ENCODE measurements at regions not wholly inside any gene's neighbourhood (a gene's known extent, or its start where the extent isn't known, plus 50 kb on each side); places are given as distances from the start of the nearest gene placed in this dataset.

- Histone ChIP-seq H3K9me3 (ENCODE audit: control insufficient read depth, low read length) (no peaks in the 10 kb centered on the region), H3K4me3 (ENCODE audit: insufficient read depth, low read depth, low read length, poor library complexity, severe bottlenecking) (no peak overlapping the region), H3K27me3 (replicated peaks; ENCODE audit: control insufficient read depth, insufficient read depth, low read length, poor library complexity, severe bottlenecking) (no peaks in the 10 kb centered on the region), H3K4me1 (ENCODE audit: control insufficient read depth, insufficient read depth, low read length, poor library complexity, severe bottlenecking) (no peaks in the 10 kb centered on the region), H3K36me3 (ENCODE audit: control insufficient read depth, insufficient read depth, low read length) (no peaks in the 10 kb centered on the region), H3K27ac (ENCODE audit: insufficient read depth, low read length, poor library complexity, severe bottlenecking) (no peak overlapping the region)
- DNase-seq: no peak
These were observed 136.6 kb upstream of the CD180 start for GRCh38 chr5:67333171-67333570.

GRCh38 chr5:67331296-67331925 is 134.8 kb upstream of the CD180 start:
- no peak overlapping the region for H3K27ac ChIP-seq (ENCODE audit: insufficient read depth, low read length, poor library complexity, severe bottlenecking)
- H3K27me3 ChIP-seq (replicated peaks; ENCODE audit: control insufficient read depth, insufficient read depth, low read length, poor library complexity, severe bottlenecking): no peaks in the 10 kb centered on the region
- H3K9me3 ChIP-seq (ENCODE audit: control insufficient read depth, low read length): no peaks in the 10 kb centered on the region
- no peak for DNase-seq
- H3K4me3 ChIP-seq (ENCODE audit: insufficient read depth, low read depth, low read length, poor library complexity, severe bottlenecking): no peak overlapping the region
- no peaks in the 10 kb centered on the region for H3K36me3 ChIP-seq (ENCODE audit: control insufficient read depth, insufficient read depth, low read length)
- H3K4me1 ChIP-seq (ENCODE audit: control insufficient read depth, insufficient read depth, low read length, poor library complexity, severe bottlenecking): no peaks in the 10 kb centered on the region

- H3K27me3 ChIP-seq (replicated peaks; ENCODE audit: control insufficient read depth, insufficient read depth, low read length, poor library complexity, severe bottlenecking): no peaks in the 10 kb centered on the region
- H3K4me1 ChIP-seq (ENCODE audit: control insufficient read depth, insufficient read depth, low read length, poor library complexity, severe bottlenecking): no peaks in the 10 kb centered on the region
- H3K9me3 ChIP-seq (ENCODE audit: control insufficient read depth, low read length): no peaks in the 10 kb centered on the region
- no peaks in the 10 kb centered on the region for H3K36me3 ChIP-seq (ENCODE audit: control insufficient read depth, insufficient read depth, low read length)
- no peak overlapping the region for H3K27ac ChIP-seq (ENCODE audit: insufficient read depth, low read length, poor library complexity, severe bottlenecking)
- DNase-seq: no peak
- no peak overlapping the region for H3K4me3 ChIP-seq (ENCODE audit: insufficient read depth, low read depth, low read length, poor library complexity, severe bottlenecking)
These were observed 123.5 kb upstream of the CD180 start for GRCh38 chr5:67319935-67320725.

- H3K27ac ChIP-seq (ENCODE audit: insufficient read depth, low read length, poor library complexity, severe bottlenecking): no peak overlapping the region
- no peak overlapping the region for H3K4me3 ChIP-seq (ENCODE audit: insufficient read depth, low read depth, low read length, poor library complexity, severe bottlenecking)
- no peaks in the 10 kb centered on the region for H3K9me3 ChIP-seq (ENCODE audit: control insufficient read depth, low read length)
- no peak for DNase-seq
- H3K27me3 ChIP-seq (replicated peaks; ENCODE audit: control insufficient read depth, insufficient read depth, low read length, poor library complexity, severe bottlenecking): no peaks in the 10 kb centered on the region
- H3K36me3 ChIP-seq (ENCODE audit: control insufficient read depth, insufficient read depth, low read length): no peaks in the 10 kb centered on the region
- no peaks in the 10 kb centered on the region for H3K4me1 ChIP-seq (ENCODE audit: control insufficient read depth, insufficient read depth, low read length, poor library complexity, severe bottlenecking)
These were observed 122.1 kb upstream of the CD180 start for GRCh38 chr5:67318746-67319145.

GRCh38 chr5:67317603-67318002 is 121.0 kb upstream of the CD180 start:
- Histone ChIP-seq H3K4me1 (ENCODE audit: control insufficient read depth, insufficient read depth, low read length, poor library complexity, severe bottlenecking) (no peaks in the 10 kb centered on the region), H3K27me3 (replicated peaks; ENCODE audit: control insufficient read depth, insufficient read depth, low read length, poor library complexity, severe bottlenecking) (no peaks in the 10 kb centered on the region), H3K36me3 (ENCODE audit: control insufficient read depth, insufficient read depth, low read length) (no peaks in the 10 kb centered on the region), H3K4me3 (ENCODE audit: insufficient read depth, low read depth, low read length, poor library complexity, severe bottlenecking) (no peak overlapping the region), H3K27ac (ENCODE audit: insufficient read depth, low read length, poor library complexity, severe bottlenecking) (no peak overlapping the region), H3K9me3 (ENCODE audit: control insufficient read depth, low read length) (no peaks in the 10 kb centered on the region)
- DNase-seq: no peak

GRCh38 chr5:67316695-67317094 is 120.1 kb upstream of the CD180 start:
- H3K9me3 ChIP-seq (ENCODE audit: control insufficient read depth, low read length): no peaks in the 10 kb centered on the region
- DNase-seq: no peak
- no peaks in the 10 kb centered on the region for H3K4me1 ChIP-seq (ENCODE audit: control insufficient read depth, insufficient read depth, low read length, poor library complexity, severe bottlenecking)
- no peak overlapping the region for H3K4me3 ChIP-seq (ENCODE audit: insufficient read depth, low read depth, low read length, poor library complexity, severe bottlenecking)
- H3K36me3 ChIP-seq (ENCODE audit: control insufficient read depth, insufficient read depth, low read length): no peaks in the 10 kb centered on the region
- H3K27me3 ChIP-seq (replicated peaks; ENCODE audit: control insufficient read depth, insufficient read depth, low read length, poor library complexity, severe bottlenecking): no peaks in the 10 kb centered on the region
- no peak overlapping the region for H3K27ac ChIP-seq (ENCODE audit: insufficient read depth, low read length, poor library complexity, severe bottlenecking)

- Histone ChIP-seq H3K9me3 (ENCODE audit: control insufficient read depth, low read length) (no peaks in the 10 kb centered on the region), H3K4me3 (ENCODE audit: insufficient read depth, low read depth, low read length, poor library complexity, severe bottlenecking) (no peak overlapping the region), H3K4me1 (ENCODE audit: control insufficient read depth, insufficient read depth, low read length, poor library complexity, severe bottlenecking) (no peaks in the 10 kb centered on the region), H3K27me3 (replicated peaks; ENCODE audit: control insufficient read depth, insufficient read depth, low read length, poor library complexity, severe bottlenecking) (no peaks in the 10 kb centered on the region), H3K36me3 (ENCODE audit: control insufficient read depth, insufficient read depth, low read length) (no peaks in the 10 kb centered on the region), H3K27ac (ENCODE audit: insufficient read depth, low read length, poor library complexity, severe bottlenecking) (no peak overlapping the region)
- no peak for DNase-seq
These were observed 118.7 kb upstream of the CD180 start for GRCh38 chr5:67315082-67315989.

GRCh38 chr5:67311701-67312100 is 115.1 kb upstream of the CD180 start:
- Histone ChIP-seq H3K36me3 (ENCODE audit: control insufficient read depth, insufficient read depth, low read length) (no peaks in the 10 kb centered on the region), H3K4me3 (ENCODE audit: insufficient read depth, low read depth, low read length, poor library complexity, severe bottlenecking) (no peak overlapping the region), H3K9me3 (ENCODE audit: control insufficient read depth, low read length) (no peaks in the 10 kb centered on the region), H3K4me1 (ENCODE audit: control insufficient read depth, insufficient read depth, low read length, poor library complexity, severe bottlenecking) (no peaks in the 10 kb centered on the region), H3K27me3 (replicated peaks; ENCODE audit: control insufficient read depth, insufficient read depth, low read length, poor library complexity, severe bottlenecking) (no peaks in the 10 kb centered on the region), H3K27ac (ENCODE audit: insufficient read depth, low read length, poor library complexity, severe bottlenecking) (no peak overlapping the region)
- DNase-seq: no peak

- no peak overlapping the region for H3K27ac ChIP-seq (ENCODE audit: insufficient read depth, low read length, poor library complexity, severe bottlenecking)
- no peak overlapping the region for H3K4me3 ChIP-seq (ENCODE audit: insufficient read depth, low read depth, low read length, poor library complexity, severe bottlenecking)
- H3K9me3 ChIP-seq (ENCODE audit: control insufficient read depth, low read length): no peaks in the 10 kb centered on the region
- H3K4me1 ChIP-seq (ENCODE audit: control insufficient read depth, insufficient read depth, low read length, poor library complexity, severe bottlenecking): no peaks in the 10 kb centered on the region
- DNase-seq: no peak
- no peaks in the 10 kb centered on the region for H3K27me3 ChIP-seq (replicated peaks; ENCODE audit: control insufficient read depth, insufficient read depth, low read length, poor library complexity, severe bottlenecking)
- H3K36me3 ChIP-seq (ENCODE audit: control insufficient read depth, insufficient read depth, low read length): no peaks in the 10 kb centered on the region
These were observed 114.6 kb upstream of the CD180 start for GRCh38 chr5:67311208-67311607.

- DNase-seq: no peak
These were observed 114.1 kb upstream of the CD180 start for GRCh38 chr5:67310740-67311139.

More at GRCh38 chr5:67310740-67311139, 114.1 kb upstream of the CD180 start:
- Histone ChIP-seq H3K4me1 (ENCODE audit: control insufficient read depth, insufficient read depth, low read length, poor library complexity, severe bottlenecking) (no peaks in the 10 kb centered on the region), H3K27me3 (replicated peaks; ENCODE audit: control insufficient read depth, insufficient read depth, low read length, poor library complexity, severe bottlenecking) (no peaks in the 10 kb centered on the region), H3K4me3 (ENCODE audit: insufficient read depth, low read depth, low read length, poor library complexity, severe bottlenecking) (no peak overlapping the region), H3K27ac (ENCODE audit: insufficient read depth, low read length, poor library complexity, severe bottlenecking) (no peak overlapping the region), H3K36me3 (ENCODE audit: control insufficient read depth, insufficient read depth, low read length) (no peaks in the 10 kb centered on the region), H3K9me3 (ENCODE audit: control insufficient read depth, low read length) (no peaks in the 10 kb centered on the region)

Data from effector memory CD4-positive, alpha-beta T cell (primary cell).